ENCODE measurements at regions not wholly inside any gene's neighbourhood (a gene's known extent, or its start where the extent isn't known, plus 50 kb on each side); places are given as distances from the start of the nearest gene placed in this dataset.

DNA sequence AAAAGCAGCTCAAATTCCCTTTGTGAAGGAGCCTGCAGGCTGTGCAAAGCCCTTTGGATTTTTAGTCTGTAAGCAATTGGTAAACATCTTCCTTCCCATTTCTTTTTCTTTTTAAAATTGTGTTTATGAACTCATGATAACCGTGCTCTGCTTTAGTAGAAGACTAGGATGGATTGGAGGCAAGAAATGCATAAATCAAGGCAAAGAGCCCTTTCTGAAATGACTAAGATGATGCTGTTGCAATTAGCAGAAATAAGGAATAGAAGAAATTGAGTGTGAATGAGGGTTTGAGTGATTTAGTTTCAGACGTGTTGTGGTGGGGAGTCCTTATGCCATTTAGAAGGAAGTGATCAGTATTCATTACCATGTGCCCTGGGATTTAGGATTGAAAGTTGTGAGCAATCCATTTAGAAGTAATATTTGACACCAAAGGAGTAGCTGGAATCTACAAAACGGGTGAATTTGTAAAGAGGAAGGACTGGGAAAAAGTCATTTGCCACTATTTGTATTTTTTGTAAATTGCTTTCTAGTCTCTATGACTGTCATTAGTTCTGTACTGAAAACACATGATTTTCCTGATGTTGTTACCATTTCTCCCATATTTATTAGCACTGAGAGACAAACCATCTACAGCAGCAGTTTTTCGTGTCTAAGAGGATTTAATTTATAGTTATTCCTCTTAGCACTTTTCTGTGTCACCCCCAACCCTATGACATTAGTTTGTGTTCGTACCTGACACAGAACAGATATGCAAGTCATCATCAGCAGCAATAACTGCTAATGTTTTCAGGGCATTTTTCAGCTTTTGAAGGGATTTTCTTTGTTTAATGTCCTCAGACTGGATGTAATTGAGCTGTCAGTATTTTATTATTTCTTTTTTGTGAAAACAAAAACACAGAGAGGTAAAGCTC lies 265.0 kb downstream of the UTRN start:
- Histone ChIP-seq H3K27me3 (no peaks in the 10 kb centered on the region), H3K4me3 (no peak overlapping the region), H3K36me3 (peaks cover 21 to 86% (median 39%) of the 10 kb centered on the region in 4 donors), H3K9me3 (no peaks in the 10 kb centered on the region), H3K4me1 (no peaks in the 10 kb centered on the region), H3K27ac (no peak overlapping the region)
- DNase-seq (no peak), ATAC-seq (ENCODE audit: low FRiP score in 2 of 2) (no peak)
- no peak for TF ChIP-seq POLR2AphosphoS5 (IDR thresholded peaks at IDR 0.05)
- WGBS, 2 donors = 86 to 93% methylated on average over 5 of the region's 5 CpGs

GRCh38 chr6:144551339-144551738 lies 266.2 kb downstream of the UTRN start:
- no peak overlapping the region for H3K4me3 ChIP-seq
- no peak for DNase-seq
- H3K4me1 ChIP-seq = no peaks in the 10 kb centered on the region
- 92 to 100% methylated on average over 1 of the region's 1 CpG for WGBS, 2 donors
- H3K36me3 ChIP-seq = peaks cover 21 to 90% (median 46%) of the 10 kb centered on the region in 4 donors
- no peaks in the 10 kb centered on the region for H3K9me3 ChIP-seq
- no peak for ATAC-seq (ENCODE audit: low FRiP score in 2 of 2)
- no peak overlapping the region for H3K27ac ChIP-seq
- TF ChIP-seq POLR2A (IDR thresholded peaks at IDR 0.05) = no peak
- no peak for TF ChIP-seq POLR2AphosphoS5 (IDR thresholded peaks at IDR 0.05)
- no peak for TF ChIP-seq EP300 (IDR thresholded peaks at IDR 0.05)
- TF ChIP-seq, protein P1, sequence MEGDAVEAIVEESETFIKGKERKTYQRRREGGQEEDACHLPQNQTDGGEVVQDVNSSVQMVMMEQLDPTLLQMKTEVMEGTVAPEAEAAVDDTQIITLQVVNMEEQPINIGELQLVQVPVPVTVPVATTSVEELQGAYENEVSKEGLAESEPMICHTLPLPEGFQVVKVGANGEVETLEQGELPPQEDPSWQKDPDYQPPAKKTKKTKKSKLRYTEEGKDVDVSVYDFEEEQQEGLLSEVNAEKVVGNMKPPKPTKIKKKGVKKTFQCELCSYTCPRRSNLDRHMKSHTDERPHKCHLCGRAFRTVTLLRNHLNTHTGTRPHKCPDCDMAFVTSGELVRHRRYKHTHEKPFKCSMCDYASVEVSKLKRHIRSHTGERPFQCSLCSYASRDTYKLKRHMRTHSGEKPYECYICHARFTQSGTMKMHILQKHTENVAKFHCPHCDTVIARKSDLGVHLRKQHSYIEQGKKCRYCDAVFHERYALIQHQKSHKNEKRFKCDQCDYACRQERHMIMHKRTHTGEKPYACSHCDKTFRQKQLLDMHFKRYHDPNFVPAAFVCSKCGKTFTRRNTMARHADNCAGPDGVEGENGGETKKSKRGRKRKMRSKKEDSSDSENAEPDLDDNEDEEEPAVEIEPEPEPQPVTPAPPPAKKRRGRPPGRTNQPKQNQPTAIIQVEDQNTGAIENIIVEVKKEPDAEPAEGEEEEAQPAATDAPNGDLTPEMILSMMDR (IDR thresholded peaks at IDR 0.05) = no peak
- no peaks in the 10 kb centered on the region for H3K27me3 ChIP-seq

DNA sequence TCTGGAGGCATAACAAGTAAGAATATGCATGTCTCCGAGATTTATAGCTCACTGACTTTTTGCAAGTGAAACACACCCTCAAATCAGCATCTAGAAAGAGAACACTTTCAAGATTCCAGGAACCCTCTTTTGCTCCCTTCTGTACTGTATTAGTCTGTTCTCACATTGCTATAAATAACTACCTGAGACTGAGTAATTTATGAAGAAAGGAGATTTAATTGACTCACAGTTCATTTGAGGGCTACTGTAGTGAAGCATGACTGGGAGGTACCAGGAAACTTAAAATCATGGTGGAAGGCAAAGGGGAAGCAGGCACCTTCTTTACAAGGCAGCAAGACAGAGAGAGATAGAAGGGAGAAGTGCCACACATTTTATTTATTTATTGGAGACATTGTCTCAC lies 269.9 kb downstream of the UTRN start:
- WGBS, 2 donors = 80 to 88% methylated on average over 1 of the region's 1 CpG
- H3K4me3 ChIP-seq = no peak overlapping the region

DNA sequence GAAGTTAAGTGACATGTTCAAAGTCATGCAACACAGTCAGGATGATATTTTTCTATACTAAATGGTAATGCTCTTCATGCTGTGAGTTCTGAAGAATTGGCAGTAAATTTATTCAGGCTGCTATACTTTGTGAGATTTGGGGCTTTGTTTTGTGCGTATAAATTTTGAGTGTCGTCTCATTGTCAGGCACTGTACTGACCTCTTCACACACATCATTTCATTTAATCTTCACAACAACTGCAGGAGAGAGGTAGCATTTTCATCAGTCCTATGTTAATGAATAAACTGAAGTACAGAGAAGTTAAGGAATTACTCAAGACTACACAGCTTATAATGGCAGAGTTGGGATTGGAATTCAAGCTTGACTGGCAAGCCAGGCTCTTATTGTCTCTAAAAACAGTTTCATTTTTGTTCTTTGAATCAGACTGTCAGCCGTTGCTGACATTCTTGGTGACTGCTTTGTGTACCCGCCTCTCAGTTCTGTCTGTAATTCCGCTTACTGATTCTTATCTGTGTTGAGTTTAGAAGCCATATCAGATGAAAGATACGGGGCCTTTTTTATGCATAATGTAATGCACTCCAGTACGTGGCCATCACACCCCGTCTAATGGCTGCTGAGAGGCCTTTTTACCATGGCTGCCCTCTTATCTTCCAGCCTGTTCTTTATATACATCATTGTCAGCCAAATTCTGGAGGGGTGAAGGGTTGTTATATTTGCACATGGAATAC lies 274.9 kb downstream of the UTRN start:
- Histone ChIP-seq H3K27me3 (no peaks in the 10 kb centered on the region), H3K36me3 (peaks cover 0 to 50% (median 14%) of the 10 kb centered on the region in 4 donors), H3K27ac (peak overlapping the region in 2 of 4 donors; percentile 1 to 46), H3K4me1 (peaks cover 0 to 8% (median 2%) of the 10 kb centered on the region in 4 donors), H3K4me3 (no peak overlapping the region), H3K9me3 (no peaks in the 10 kb centered on the region)
- TF ChIP-seq POLR2A (IDR thresholded peaks at IDR 0.05) = no peak
- TF ChIP-seq, protein P1 (IDR thresholded peaks at IDR 0.05) = no peak
- no peak for TF ChIP-seq POLR2AphosphoS5 (IDR thresholded peaks at IDR 0.05)
- no peak for TF ChIP-seq EP300 (IDR thresholded peaks at IDR 0.05)
- no peak for DNase-seq
- peak in 1 of 2 donors; percentile 57 for ATAC-seq (ENCODE audit: low FRiP score in 2 of 2)
- WGBS, 2 donors = 60 to 61% methylated on average over 8 of the region's 8 CpGs

More for the DNA sequence above, 269.9 kb downstream of the UTRN start:
- no peak for ATAC-seq (ENCODE audit: low FRiP score in 2 of 2)
- no peaks in the 10 kb centered on the region for H3K27me3 ChIP-seq
- no peak for DNase-seq
- TF ChIP-seq POLR2A (IDR thresholded peaks at IDR 0.05) (no peak), EP300 (IDR thresholded peaks at IDR 0.05) (no peak)
- H3K36me3 ChIP-seq = peaks cover 14 to 75% (median 33%) of the 10 kb centered on the region in 4 donors
- peaks cover 0 to 5% (median 0%) of the 10 kb centered on the region in 4 donors for H3K4me1 ChIP-seq
- H3K27ac ChIP-seq = no peak overlapping the region
- no peaks in the 10 kb centered on the region for H3K9me3 ChIP-seq

GRCh38 chr6:144561455-144562043 lies 276.4 kb downstream of the UTRN start:
- Histone ChIP-seq H3K27me3 (no peaks in the 10 kb centered on the region), H3K9me3 (no peaks in the 10 kb centered on the region), H3K36me3 (peaks cover 0 to 38% (median 5%) of the 10 kb centered on the region in 4 donors), H3K4me3 (no peak overlapping the region), H3K27ac (no peak overlapping the region), H3K4me1 (peaks cover 0 to 8% (median 2%) of the 10 kb centered on the region in 4 donors)
- no peak for DNase-seq
- ATAC-seq (ENCODE audit: low FRiP score in 2 of 2) = no peak
- TF ChIP-seq EP300 (IDR thresholded peaks at IDR 0.05) = no peak
- TF ChIP-seq POLR2AphosphoS5 (IDR thresholded peaks at IDR 0.05) = no peak
- TF ChIP-seq POLR2A (IDR thresholded peaks at IDR 0.05) = no peak
- TF ChIP-seq, protein P1 (IDR thresholded peaks at IDR 0.05) = no peak
- WGBS, 2 donors = 87 to 96% methylated on average over 2 of the region's 2 CpGs

Measured in upper lobe of left lung (tissue), 6 donors.